GM18508 (cell line): ENCODE measurements at regions not wholly inside any gene's neighbourhood (a gene's known extent, or its start where the extent isn't known, plus 50 kb on each side); places are given as distances from the start of the nearest gene placed in this dataset.
"Not testable (repeated sequence)": the region's sequence is repeated elsewhere in the genome, so short reads cannot be mapped to it uniquely, and the experiment has no call there.

Source experiments
- ATAC-seq: cut with Tn5 transposase; IDR thresholded peaks from one replicate; pipeline ENCODE4 v1.9.1; 2021; ENCODE audit warnings: moderate number of reproducible peaks; ENCODE audit not compliant: insufficient read depth, unreplicated experiment

- no peak for ATAC-seq
These were observed 166.5 kb upstream of the GNAI1 start for GRCh38 chr7:79968077-79968648.

- ATAC-seq, result no peak
These were observed 168.7 kb upstream of the GNAI1 start for GRCh38 chr7:79965946-79966345.

GRCh38 chr7:79964463-79964862 lies 170.2 kb upstream of the GNAI1 start:
- ATAC-seq, result no peak

GRCh38 chr7:79953130-79953529 lies 181.5 kb upstream of the GNAI1 start:
- ATAC-seq, result no peak

GRCh38 chr7:79952399-79952798 lies 182.2 kb upstream of the GNAI1 start:
- no peak for ATAC-seq

GRCh38 chr7:79951415-79951814 lies 183.2 kb upstream of the GNAI1 start:
- no peak for ATAC-seq

- no peak for ATAC-seq
These were observed 184.9 kb upstream of the GNAI1 start for GRCh38 chr7:79949778-79950177.

- no peak for ATAC-seq
These were observed 198.2 kb upstream of the GNAI1 start for GRCh38 chr7:79936281-79936983.

- ATAC-seq, result no peak
These were observed 199.9 kb upstream of the GNAI1 start for GRCh38 chr7:79934727-79935126.

GRCh38 chr7:79933144-79933543 lies 201.5 kb upstream of the GNAI1 start:
- ATAC-seq, result no peak

GRCh38 chr7:79930604-79931003 lies 204.0 kb upstream of the GNAI1 start:
- ATAC-seq, result no peak

- ATAC-seq, result no peak
These were observed 207.5 kb upstream of the GNAI1 start for GRCh38 chr7:79927116-79927515.

GRCh38 chr7:79923953-79924352 lies 210.7 kb upstream of the GNAI1 start:
- no peak for ATAC-seq

GRCh38 chr7:79922894-79923293 lies 211.7 kb upstream of the GNAI1 start:
- ATAC-seq, result no peak

- no peak for ATAC-seq
These were observed 212.7 kb upstream of the GNAI1 start for GRCh38 chr7:79921976-79922375.

GRCh38 chr7:79918632-79919031 lies 216.0 kb upstream of the GNAI1 start:
- ATAC-seq, result not testable (repeated sequence)

- ATAC-seq, result not testable (repeated sequence)
These were observed 219.3 kb upstream of the GNAI1 start for GRCh38 chr7:79915346-79915745.

GRCh38 chr7:79912213-79912633 lies 222.4 kb upstream of the GNAI1 start:
- no peak for ATAC-seq

- no peak for ATAC-seq
These were observed 223.2 kb upstream of the GNAI1 start for GRCh38 chr7:79911420-79911819.

GRCh38 chr7:79909176-79909575 lies 225.5 kb upstream of the GNAI1 start:
- no peak for ATAC-seq

GRCh38 chr7:79897166-79897565 lies 237.5 kb upstream of the GNAI1 start:
- ATAC-seq, result no peak

- no peak for ATAC-seq
These were observed 240.6 kb upstream of the GNAI1 start for GRCh38 chr7:79893991-79894390.
